ENCODE measurements at regions not wholly inside any gene's neighbourhood (a gene's known extent, or its start where the extent isn't known, plus 50 kb on each side); places are given as distances from the start of the nearest gene placed in this dataset.

GRCh38 chr14:48991141-48991540, 595.0 kb downstream of the RPS29 start:
- H2BK20ac ChIP-seq (ENCODE audit: low read depth, low read length, poor library complexity, severe bottlenecking) = no peak overlapping the region
- H3K27me3 Mint-ChIP-seq (ENCODE audit: low read depth) = no peaks in the 10 kb centered on the region
- H4K8ac ChIP-seq (replicated peaks; ENCODE audit: insufficient read length, low read depth, low read length) = no peak overlapping the region
- no peak overlapping the region for H3K27ac ChIP-seq (ENCODE audit: insufficient read length, low read depth, low read length)
- H3K14ac ChIP-seq (ENCODE audit: insufficient read depth, low read length) = no peak overlapping the region
- H2AK5ac ChIP-seq (ENCODE audit: insufficient read length, low read length) = no peak overlapping the region
- H3K27me3 ChIP-seq (ENCODE audit: insufficient read depth, low read length) = no peaks in the 10 kb centered on the region
- no peak overlapping the region for H4K91ac ChIP-seq (ENCODE audit: insufficient read length, low read depth, low read length)
- H3K79me1 ChIP-seq (ENCODE audit: insufficient read depth, low read depth, low read length, poor library complexity, severe bottlenecking) = no peaks in the 10 kb centered on the region
- no peak for TF ChIP-seq CTCF (conservative IDR thresholded peaks at IDR 0.05)
- H3K23ac ChIP-seq (ENCODE audit: insufficient read length, low read depth, low read length) = no peak overlapping the region
- no peak overlapping the region for H2BK5ac ChIP-seq (ENCODE audit: insufficient read length, low read length)
- H3K9me3 Mint-ChIP-seq = no peaks in the 10 kb centered on the region
- DNase-seq = no peak
- no peak overlapping the region for H2AFZ ChIP-seq (ENCODE audit: low read length)
- H3K36me3 Mint-ChIP-seq (ENCODE audit: insufficient read depth in 1 of 3, low read depth in 3 of 3) = no peaks in the 10 kb centered on the region
- H3K79me2 ChIP-seq (ENCODE audit: insufficient read depth, low read length) = no peaks in the 10 kb centered on the region
- no peak overlapping the region for H3K27ac Mint-ChIP-seq
- no peaks in the 10 kb centered on the region for H3K9me3 ChIP-seq (ENCODE audit: control insufficient read depth, low read depth, low read length)
- H2BK120ac ChIP-seq (ENCODE audit: low read depth, low read length, poor library complexity, severe bottlenecking) = no peak overlapping the region
- H3K4me1 ChIP-seq (ENCODE audit: insufficient read depth, low read length) = no peaks in the 10 kb centered on the region
- no peak overlapping the region for H3K4me3 Mint-ChIP-seq
- no peak overlapping the region for H3K9ac ChIP-seq (ENCODE audit: extremely low read depth, insufficient read length, low read length)
- H2BK15ac ChIP-seq (ENCODE audit: low read depth, low read length) = no peak overlapping the region
- no CpG with 5 or more reads among the region's 4 CpGs for WGBS (ENCODE audit: extremely low coverage, insufficient read length, low lambda C conversion rate)
- H3K4ac ChIP-seq (ENCODE audit: low read depth, low read length) = no peak overlapping the region
- H4K5ac ChIP-seq (ENCODE audit: insufficient read length, low read depth, low read length) = no peak overlapping the region
- H3T11ph ChIP-seq (ENCODE audit: low read length) = no peak overlapping the region
- no peaks in the 10 kb centered on the region for H4K20me1 ChIP-seq (ENCODE audit: control insufficient read depth, insufficient read depth, insufficient read length)
- H3K4me1 Mint-ChIP-seq = no peaks in the 10 kb centered on the region
- no peak overlapping the region for H3K56ac ChIP-seq (ENCODE audit: insufficient read length, low read depth, low read length)
- no peak overlapping the region for H3K4me2 ChIP-seq (ENCODE audit: insufficient read depth, insufficient read length, low read length)
- H3K18ac ChIP-seq (ENCODE audit: insufficient read length, low read depth, low read length) = no peak overlapping the region
- no peaks in the 10 kb centered on the region for H3K23me2 ChIP-seq (ENCODE audit: insufficient read length, low read depth, low read length, poor library complexity, severe bottlenecking)
- H2BK12ac ChIP-seq (ENCODE audit: insufficient read length, low read depth, low read length) = no peak overlapping the region

Measured in H9 (cell line).